ENCODE measurements at regions not wholly inside any gene's neighbourhood (a gene's known extent, or its start where the extent isn't known, plus 50 kb on each side); places are given as distances from the start of the nearest gene placed in this dataset.

DNA sequence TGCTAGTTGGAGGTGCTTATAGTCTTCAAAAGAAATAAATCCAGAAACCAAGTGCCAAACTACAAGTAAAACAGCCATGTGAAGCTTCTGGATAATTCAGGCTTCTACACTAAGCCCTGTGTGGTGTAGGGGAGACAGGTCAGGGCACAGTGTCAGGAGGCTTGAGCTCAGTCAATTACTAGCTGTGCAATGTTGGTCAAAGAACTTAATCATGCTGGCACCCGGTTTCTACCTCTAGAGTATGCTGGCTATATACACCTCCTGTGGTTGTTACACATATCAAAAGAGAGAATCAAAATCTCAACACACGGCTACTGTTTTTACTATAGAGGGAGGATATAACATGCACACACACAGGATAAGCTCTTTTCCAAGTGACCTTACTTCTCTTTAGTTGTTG is 469.7 kb upstream of the ZNF462 start:
- Histone ChIP-seq H3K27ac (ENCODE audit: insufficient read depth, low read depth, low read length) (no peak overlapping the region), H3K36me3 (ENCODE audit: control insufficient read depth in 2 of 2, extremely low read depth in 1 of 2, insufficient read depth in 2 of 2, low read length in 2 of 2) (no peaks in the 10 kb centered on the region), H3K9me1 (replicated peaks; ENCODE audit: control insufficient read depth, extremely low read depth, insufficient read depth, low read length) (no peaks in the 10 kb centered on the region), H4K20me1 (replicated peaks; ENCODE audit: control insufficient read depth, extremely low read depth, insufficient read depth, low read length) (no peaks in the 10 kb centered on the region), H3K9me3 (replicated peaks; ENCODE audit: control insufficient read depth, insufficient read depth, low read length) (peaks cover 2% of the 10 kb centered on the region), H3K79me2 (ENCODE audit: control insufficient read depth, insufficient read depth, low read length) (no peaks in the 10 kb centered on the region), H3K4me3 (replicated peaks in 1 of 3; ENCODE audit: insufficient read depth in 1 of 3, low read depth in 1 of 3, low read length in 3 of 3) (no peak overlapping the region), H3K27me3 (ENCODE audit: control insufficient read depth in 2 of 2, insufficient read depth in 2 of 2, low read length in 2 of 2) (no peaks in the 10 kb centered on the region), H2AFZ (ENCODE audit: low read depth, low read length) (no peak overlapping the region), H3K9ac (replicated peaks; ENCODE audit: extremely low read depth, insufficient read depth, low read length) (no peak overlapping the region), H3K4me1 (ENCODE audit: control insufficient read depth, extremely low read depth, insufficient read depth, low read length) (no peaks in the 10 kb centered on the region), H3K4me2 (ENCODE audit: insufficient read depth, low read length) (no peak overlapping the region)
- dilution Hi-C loops (cut with MboI; ENCODE audit: extremely low pct_ligation_motif_present, low sequenced_read_pairs): no loop called here
- ChIA-PET CTCF (no interaction called here), POLR2A (no interaction called here)
- intact Hi-C loops (cut with micrococcal nuclease): no loop called here
- FAIRE-seq (no peak), DNase-seq (ENCODE audit: low read depth, low spot score) (no peak)
- no TSS peak for BruUV-seq (replicated peaks)
- TF ChIP-seq MAX (IDR thresholded peaks at IDR 0.05; ENCODE audit: insufficient read depth, insufficient read length) (no peak), POLR2A (IDR thresholded peaks at IDR 0.05; ENCODE audit: low read depth, low read length) (no peak), MYC (IDR thresholded peaks at IDR 0.05; ENCODE audit: low read depth, low read length) (no peak), EZH2 (IDR thresholded peaks at IDR 0.05; ENCODE audit: borderline replicate concordance, low read depth, low read length, severe bottlenecking) (no peak), POLR2AphosphoS5 (IDR thresholded peaks at IDR 0.05; ENCODE audit: insufficient read depth, low read depth, low read length) (no peak), GATA2 (IDR thresholded peaks at IDR 0.05; ENCODE audit: insufficient read depth, insufficient read length, low read depth, low read length) (no peak)
- TF ChIP-seq, protein P1, sequence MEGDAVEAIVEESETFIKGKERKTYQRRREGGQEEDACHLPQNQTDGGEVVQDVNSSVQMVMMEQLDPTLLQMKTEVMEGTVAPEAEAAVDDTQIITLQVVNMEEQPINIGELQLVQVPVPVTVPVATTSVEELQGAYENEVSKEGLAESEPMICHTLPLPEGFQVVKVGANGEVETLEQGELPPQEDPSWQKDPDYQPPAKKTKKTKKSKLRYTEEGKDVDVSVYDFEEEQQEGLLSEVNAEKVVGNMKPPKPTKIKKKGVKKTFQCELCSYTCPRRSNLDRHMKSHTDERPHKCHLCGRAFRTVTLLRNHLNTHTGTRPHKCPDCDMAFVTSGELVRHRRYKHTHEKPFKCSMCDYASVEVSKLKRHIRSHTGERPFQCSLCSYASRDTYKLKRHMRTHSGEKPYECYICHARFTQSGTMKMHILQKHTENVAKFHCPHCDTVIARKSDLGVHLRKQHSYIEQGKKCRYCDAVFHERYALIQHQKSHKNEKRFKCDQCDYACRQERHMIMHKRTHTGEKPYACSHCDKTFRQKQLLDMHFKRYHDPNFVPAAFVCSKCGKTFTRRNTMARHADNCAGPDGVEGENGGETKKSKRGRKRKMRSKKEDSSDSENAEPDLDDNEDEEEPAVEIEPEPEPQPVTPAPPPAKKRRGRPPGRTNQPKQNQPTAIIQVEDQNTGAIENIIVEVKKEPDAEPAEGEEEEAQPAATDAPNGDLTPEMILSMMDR (IDR thresholded peaks at IDR 0.05; ENCODE audit: extremely low read depth in 1 of 2, insufficient read depth in 1 of 2, low read depth in 1 of 2, low read length in 2 of 2): no peak

DNA sequence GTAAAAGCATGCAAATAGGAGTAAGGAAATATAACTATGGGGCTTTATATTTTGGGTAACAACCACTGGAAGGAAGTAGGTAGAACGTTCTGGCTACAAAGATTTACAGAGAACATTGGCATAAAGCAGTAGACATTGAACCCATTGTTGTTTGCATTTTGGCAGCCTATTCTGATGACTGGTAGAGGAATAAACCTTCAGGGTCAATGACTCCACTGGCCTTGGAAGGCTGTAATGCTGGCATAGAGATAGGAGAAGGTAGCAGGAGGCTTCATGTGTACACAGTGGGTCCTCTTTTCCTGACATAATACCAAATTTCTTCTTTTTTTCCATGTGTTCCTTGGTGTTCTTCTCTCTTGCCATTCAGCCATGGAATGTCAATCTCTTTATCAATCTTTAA is 462.8 kb upstream of the ZNF462 start:
- intact Hi-C loops (cut with micrococcal nuclease): no loop called here
- no peak for FAIRE-seq
- Histone ChIP-seq H3K4me1 (ENCODE audit: control insufficient read depth, extremely low read depth, insufficient read depth, low read length) (no peaks in the 10 kb centered on the region), H3K9me1 (replicated peaks; ENCODE audit: control insufficient read depth, extremely low read depth, insufficient read depth, low read length) (no peaks in the 10 kb centered on the region), H3K79me2 (ENCODE audit: control insufficient read depth, insufficient read depth, low read length) (no peaks in the 10 kb centered on the region), H3K9me3 (replicated peaks; ENCODE audit: control insufficient read depth, insufficient read depth, low read length) (peaks cover 2% of the 10 kb centered on the region), H3K9ac (replicated peaks; ENCODE audit: extremely low read depth, insufficient read depth, low read length) (no peak overlapping the region), H2AFZ (ENCODE audit: low read depth, low read length) (no peak overlapping the region), H3K36me3 (ENCODE audit: control insufficient read depth in 2 of 2, extremely low read depth in 1 of 2, insufficient read depth in 2 of 2, low read length in 2 of 2) (no peaks in the 10 kb centered on the region), H3K27ac (ENCODE audit: insufficient read depth, low read depth, low read length) (no peak overlapping the region), H3K4me3 (replicated peaks in 1 of 3; ENCODE audit: insufficient read depth in 1 of 3, low read depth in 1 of 3, low read length in 3 of 3) (no peak overlapping the region), H3K4me2 (ENCODE audit: insufficient read depth, low read length) (no peak overlapping the region), H4K20me1 (replicated peaks; ENCODE audit: control insufficient read depth, extremely low read depth, insufficient read depth, low read length) (no peaks in the 10 kb centered on the region), H3K27me3 (ENCODE audit: control insufficient read depth in 2 of 2, insufficient read depth in 2 of 2, low read length in 2 of 2) (no peaks in the 10 kb centered on the region)
- CTCF ChIA-PET: no interaction called here
- no TSS peak for BruUV-seq (replicated peaks)
- DNase-seq (ENCODE audit: low read depth, low spot score): no peak
- TF ChIP-seq MYC (IDR thresholded peaks at IDR 0.05; ENCODE audit: low read depth, low read length) (no peak), GATA2 (IDR thresholded peaks at IDR 0.05; ENCODE audit: insufficient read depth, insufficient read length, low read depth, low read length) (no peak), JUN (IDR thresholded peaks at IDR 0.05; ENCODE audit: borderline replicate concordance, insufficient read depth, insufficient read length, low read depth) (no peak)
- TF ChIP-seq, protein P1 (IDR thresholded peaks at IDR 0.05; ENCODE audit: extremely low read depth in 1 of 2, insufficient read depth in 1 of 2, low read depth in 1 of 2, low read length in 2 of 2): no peak
- POLR2A ChIA-PET: no interaction called here
- dilution Hi-C loops (cut with MboI; ENCODE audit: extremely low pct_ligation_motif_present, low sequenced_read_pairs): no loop called here
